Loucy (cell line): ENCODE measurements at regions not wholly inside any gene's neighbourhood (a gene's known extent, or its start where the extent isn't known, plus 50 kb on each side); places are given as distances from the start of the nearest gene placed in this dataset.

Experiments
- H2AFZ ChIP-seq: fragments of 200-600 bp; sonication (generic); 2 replicates; pipeline ENCODE4 v1.6.0; 2016; ENCODE audit warnings: antibody characterized with exemption, mild to moderate bottlenecking, low read length, moderate library complexity
- H3F3A ChIP-seq: fragments of 200-600 bp; 2 replicates; pipeline ENCODE4 v1.6.0; 2016; ENCODE audit warnings: antibody characterized with exemption, low read depth, mild to moderate bottlenecking
- H3K27me3 ChIP-seq: fragments of 200-600 bp; sonication (generic); 2 replicates; pipeline ENCODE4 v1.6.1; 2014; ENCODE audit warnings: low read length, mild to moderate bottlenecking; ENCODE audit not compliant: insufficient read depth, poor library complexity, severe bottlenecking
- H3K36me3 ChIP-seq: fragments of 200-600 bp; sonication (generic); 2 replicates; pipeline ENCODE4 v1.6.1; 2016; ENCODE audit warnings: low read length; ENCODE audit not compliant: insufficient read depth
- H3K4me1 ChIP-seq: fragments of 200-600 bp; sonication (generic); 2 replicates; pipeline ENCODE4 v1.5.1; 2014; ENCODE audit warnings: low read length, mild to moderate bottlenecking; ENCODE audit not compliant: insufficient read depth, poor library complexity, severe bottlenecking
- H3K4me2 ChIP-seq: fragments of 200-600 bp; sonication (generic); 2 replicates; pipeline ENCODE4 v1.6.0; 2014; ENCODE audit warnings: antibody characterized with exemption, low read length, low read depth, mild to moderate bottlenecking; ENCODE audit not compliant: poor library complexity, severe bottlenecking
- H3K4me3 ChIP-seq: fragments of 200-600 bp; sonication (generic); 2 replicates; pipeline ENCODE4 v1.5.1; 2014; ENCODE audit warnings: low read length, mild to moderate bottlenecking, mixed read lengths; ENCODE audit not compliant: poor library complexity, severe bottlenecking
- H3K79me2 ChIP-seq: fragments of 200-600 bp; sonication (generic); 2 replicates; pipeline ENCODE4 v1.6.1; 2014; ENCODE audit warnings: low read length; ENCODE audit not compliant: insufficient read depth
- H3K9ac ChIP-seq: fragments of 200-600 bp; sonication (generic); 2 replicates; pipeline ENCODE4 v1.6.0; 2014; ENCODE audit warnings: mild to moderate bottlenecking, low read depth, low read length, moderate library complexity; ENCODE audit not compliant: poor library complexity, severe bottlenecking
- H3K9me2 ChIP-seq: fragments of 200-600 bp; sonication (generic); replicated peaks from 2 replicates; pipeline ENCODE4 v1.6.1; 2016; ENCODE audit warnings: low read depth, low read length, mixed read lengths
- H3K9me3 ChIP-seq: fragments of 200-600 bp; sonication (generic); 2 replicates; pipeline ENCODE4 v1.6.1; 2014; ENCODE audit warnings: mild to moderate bottlenecking, antibody characterized with exemption, low read length, low read depth; ENCODE audit not compliant: insufficient read depth
- H4K20me1 ChIP-seq: fragments of 200-600 bp; sonication (generic); 2 replicates; pipeline ENCODE4 v1.6.0; 2014; ENCODE audit warnings: antibody characterized with exemption, low read length, mild to moderate bottlenecking; ENCODE audit not compliant: insufficient read depth, poor library complexity, severe bottlenecking
- EZH2phosphoT487 ChIP-seq: fragments of 200-600 bp; IDR thresholded peaks from 2 replicates; pipeline ENCODE4 v1.6.1; 2018; ENCODE audit warnings: antibody characterized with exemption, mild to moderate bottlenecking, moderate library complexity, borderline replicate concordance
- TF ChIP-seq, protein P1 (sequence below): fragments of 200-600 bp; sonication (generic); conservative IDR thresholded peaks from 2 replicates; pipeline ENCODE4 v1.5.1; 2014; ENCODE audit warnings: mild to moderate bottlenecking, antibody characterized with exemption, low read length

DNA sequence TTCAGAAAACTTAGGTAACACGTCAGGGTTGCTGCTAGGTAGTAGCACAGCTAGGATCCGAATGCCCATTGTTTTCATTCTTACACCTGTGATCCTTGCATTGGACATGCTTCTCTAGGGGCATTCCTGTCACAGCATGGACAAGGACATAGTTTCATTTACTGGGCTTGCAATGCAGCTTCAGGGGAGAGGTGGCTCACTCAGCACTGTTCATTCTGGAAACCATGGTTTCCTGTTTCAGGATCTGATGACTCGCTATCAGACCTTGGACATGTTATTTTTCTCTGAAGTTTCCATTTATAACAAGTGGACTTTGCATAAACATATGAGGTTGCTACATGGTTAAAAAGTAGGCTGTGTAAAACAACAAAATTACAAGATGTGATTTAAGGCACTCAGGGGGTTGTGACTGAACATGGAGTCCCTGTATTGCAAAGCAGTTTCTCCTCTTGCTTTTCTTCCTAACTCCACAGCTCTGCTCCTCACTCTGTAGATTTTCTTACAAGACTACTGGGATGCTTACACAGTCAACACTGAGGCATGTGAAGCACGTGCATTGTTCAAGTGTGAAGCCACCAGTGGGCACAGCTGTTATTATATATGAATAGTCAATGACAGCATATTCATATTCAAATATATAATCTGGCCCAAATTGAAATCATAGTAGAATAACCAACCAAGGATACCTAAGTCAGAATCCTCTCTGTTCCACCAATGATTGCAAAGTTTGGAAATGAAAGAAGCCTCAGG, 66.1 kb upstream of the STK32A start:
- H4K20me1 ChIP-seq, result no peaks in the 10 kb centered on the region
- TF ChIP-seq EZH2phosphoT487, result no peak
- TF ChIP-seq, protein P1, sequence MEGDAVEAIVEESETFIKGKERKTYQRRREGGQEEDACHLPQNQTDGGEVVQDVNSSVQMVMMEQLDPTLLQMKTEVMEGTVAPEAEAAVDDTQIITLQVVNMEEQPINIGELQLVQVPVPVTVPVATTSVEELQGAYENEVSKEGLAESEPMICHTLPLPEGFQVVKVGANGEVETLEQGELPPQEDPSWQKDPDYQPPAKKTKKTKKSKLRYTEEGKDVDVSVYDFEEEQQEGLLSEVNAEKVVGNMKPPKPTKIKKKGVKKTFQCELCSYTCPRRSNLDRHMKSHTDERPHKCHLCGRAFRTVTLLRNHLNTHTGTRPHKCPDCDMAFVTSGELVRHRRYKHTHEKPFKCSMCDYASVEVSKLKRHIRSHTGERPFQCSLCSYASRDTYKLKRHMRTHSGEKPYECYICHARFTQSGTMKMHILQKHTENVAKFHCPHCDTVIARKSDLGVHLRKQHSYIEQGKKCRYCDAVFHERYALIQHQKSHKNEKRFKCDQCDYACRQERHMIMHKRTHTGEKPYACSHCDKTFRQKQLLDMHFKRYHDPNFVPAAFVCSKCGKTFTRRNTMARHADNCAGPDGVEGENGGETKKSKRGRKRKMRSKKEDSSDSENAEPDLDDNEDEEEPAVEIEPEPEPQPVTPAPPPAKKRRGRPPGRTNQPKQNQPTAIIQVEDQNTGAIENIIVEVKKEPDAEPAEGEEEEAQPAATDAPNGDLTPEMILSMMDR, result no peak
- no peaks in the 10 kb centered on the region for H3K4me1 ChIP-seq
- H3K9me3 ChIP-seq, result no peaks in the 10 kb centered on the region
- no peaks in the 10 kb centered on the region for H3K36me3 ChIP-seq
- H3K4me3 ChIP-seq, result no peak overlapping the region
- no peak overlapping the region for H2AFZ ChIP-seq
- no peaks in the 10 kb centered on the region for H3K79me2 ChIP-seq
- no peaks in the 10 kb centered on the region for H3F3A ChIP-seq
- no peaks in the 10 kb centered on the region for H3K27me3 ChIP-seq
- H3K9me2 ChIP-seq, result no peaks in the 10 kb centered on the region
- H3K9ac ChIP-seq, result no peak overlapping the region
- H3K4me2 ChIP-seq, result no peak overlapping the region

DNA sequence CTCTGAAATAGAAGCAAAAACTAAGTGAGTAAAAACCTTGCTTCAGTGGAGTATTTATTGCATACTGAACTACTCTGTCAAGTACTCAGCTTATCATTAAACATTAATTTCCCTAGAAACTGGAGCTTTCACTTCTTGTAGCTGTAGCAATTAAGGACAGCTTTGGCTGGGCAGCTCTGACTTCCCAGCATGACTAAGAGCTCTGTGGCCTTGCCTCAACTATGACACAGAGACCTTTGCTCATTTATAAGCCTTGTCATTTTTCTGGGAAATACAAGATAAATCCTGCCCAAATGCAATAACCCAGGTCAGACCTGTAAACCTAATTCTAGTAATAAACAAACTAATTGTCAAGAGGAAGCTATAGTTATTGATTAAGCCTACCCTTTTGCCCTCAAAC, 65.4 kb upstream of the STK32A start:
- Histone ChIP-seq H3K9ac (no peak overlapping the region), H3K9me3 (no peaks in the 10 kb centered on the region), H4K20me1 (no peaks in the 10 kb centered on the region), H3K36me3 (no peaks in the 10 kb centered on the region), H3K4me2 (no peak overlapping the region), H3K4me1 (no peaks in the 10 kb centered on the region), H3K27me3 (no peaks in the 10 kb centered on the region), H2AFZ (no peak overlapping the region), H3K9me2 (no peaks in the 10 kb centered on the region), H3K4me3 (no peak overlapping the region), H3K79me2 (no peaks in the 10 kb centered on the region), H3F3A (no peaks in the 10 kb centered on the region)
- TF ChIP-seq, protein P1, result no peak
- no peak for TF ChIP-seq EZH2phosphoT487

DNA sequence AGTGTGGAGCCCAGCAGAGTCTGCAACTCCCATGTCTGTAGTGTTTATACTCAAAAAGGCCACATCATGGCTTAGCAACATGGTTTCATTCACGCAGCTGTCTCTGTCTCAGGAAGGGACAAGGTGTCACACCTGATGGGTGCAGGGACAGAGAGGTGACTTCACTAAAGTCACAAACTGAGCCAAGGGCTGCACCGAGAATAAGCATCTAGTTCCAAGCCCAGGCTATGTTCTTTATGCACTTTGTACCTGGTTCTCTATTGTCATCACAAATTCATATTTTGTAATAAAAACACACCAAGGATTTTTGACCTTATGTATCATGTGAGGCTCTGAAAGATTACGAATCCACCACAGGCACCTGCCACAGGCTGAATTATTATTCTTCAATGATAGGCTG, 64.9 kb upstream of the STK32A start:
- no peak overlapping the region for H3K9ac ChIP-seq
- TF ChIP-seq, protein P1, result no peak
- no peak for TF ChIP-seq EZH2phosphoT487
- H4K20me1 ChIP-seq, result no peaks in the 10 kb centered on the region
- no peaks in the 10 kb centered on the region for H3K79me2 ChIP-seq
- H3K9me2 ChIP-seq, result no peaks in the 10 kb centered on the region
- H3K9me3 ChIP-seq, result no peaks in the 10 kb centered on the region
- no peak overlapping the region for H3K4me2 ChIP-seq
- no peak overlapping the region for H3K4me3 ChIP-seq
- H3K4me1 ChIP-seq, result no peaks in the 10 kb centered on the region
- no peaks in the 10 kb centered on the region for H3K36me3 ChIP-seq
- H3K27me3 ChIP-seq, result no peaks in the 10 kb centered on the region
- H2AFZ ChIP-seq, result no peak overlapping the region
- H3F3A ChIP-seq, result no peaks in the 10 kb centered on the region
